B cell (primary cell): ENCODE measurements at regions not wholly inside any gene's neighbourhood (a gene's known extent, or its start where the extent isn't known, plus 50 kb on each side); places are given as distances from the start of the nearest gene placed in this dataset.

ENCODE experiments used
- ATAC-seq: fragments of 200-7000 bp; cut with Tn5 transposase; one replicate; pipeline ENCODE4 v1.10.0; 2021; ENCODE audit warnings: low read depth, mild to moderate bottlenecking, moderate number of reproducible peaks, moderate library complexity
- CTCF ChIA-PET: fragments of 350-600 bp; sonication (Branson Sonifier 250); formaldehyde crosslinking; loops from one replicate; lab custom pipeline; 2021; ENCODE audit warnings: antibody characterized with exemption, inconsistent platforms; lab: Charles Lee
- POLR2A ChIA-PET: fragments of 350-600 bp; sonication (Branson Sonifier 250); formaldehyde crosslinking; loops from one replicate; lab custom pipeline; 2021; ENCODE audit warnings: antibody characterized with exemption; lab: Charles Lee
- DNase-seq: peaks from one replicate; pipeline ENCODE4 v3.0.0; 2013
- H2AFZ ChIP-seq: 2 replicates; pipeline ENCODE4 v1.6.1; 2012; ENCODE audit warnings: mild to moderate bottlenecking, low read depth, low read length; ENCODE audit not compliant: insufficient read depth, poor library complexity, severe bottlenecking
- H3K27ac ChIP-seq, 2 donors: 1 replicate in 1 of 2; 2 replicates in 1 of 2; pipeline ENCODE4 v1.5.1; 2012 to 2013; ENCODE audit warnings: low read length in 2 of 2, mild to moderate bottlenecking in 2 of 2, moderate library complexity in 1 of 2
- H3K27me3 ChIP-seq, 4 experiments: fragments of 200-600 bp in 1 of 4; sonication (generic) in 1 of 4; replicated peaks in 1 of 4; 1 replicate in 2 of 4; 2 replicates in 2 of 4; pipeline versions ENCODE4 v1.6.1 to v1.7.0; 2013 to 2016; ENCODE audit warnings: low read length in 3 of 4, mild to moderate bottlenecking in 2 of 4, mixed read lengths in 1 of 4, moderate library complexity in 1 of 4; ENCODE audit not compliant: insufficient read depth in 4 of 4, control insufficient read depth in 3 of 4; ENCODE audit errors: control extremely low read depth in 1 of 4
- H3K36me3 ChIP-seq, 2 experiments: replicated peaks in 1 of 2; 1 replicate in 1 of 2; 2 replicates in 1 of 2; pipeline versions ENCODE4 v1.6.1 to v1.7.1; 2013; ENCODE audit warnings: low read length in 1 of 2; ENCODE audit not compliant: insufficient read depth in 2 of 2, control insufficient read depth in 1 of 2; ENCODE audit errors: control extremely low read depth in 1 of 2, extremely low read depth in 1 of 2
- H3K4me1 ChIP-seq, 2 donors: fragments of 200-600 bp in 1 of 2; sonication (generic) in 1 of 2; 1 replicate in 1 of 2; 2 replicates in 1 of 2; pipeline versions ENCODE4 v1.5.1 to v1.6.1; 2013 to 2017; ENCODE audit warnings: low read length in 2 of 2; ENCODE audit not compliant: control insufficient read depth in 2 of 2, insufficient read depth in 2 of 2
- H3K4me2 ChIP-seq: replicated peaks from 2 replicates; pipeline ENCODE3; 2012; ENCODE audit warnings: mild to moderate bottlenecking, low read depth, low read length; ENCODE audit not compliant: poor library complexity, severe bottlenecking
- H3K4me3 ChIP-seq, 5 experiments: fragments of 200-600 bp in 1 of 5; sonication (generic) in 1 of 5; 1 replicate in 3 of 5; 2 replicates in 2 of 5; pipeline versions ENCODE4 v1.5.1 to v1.7.0; 2011 to 2016; ENCODE audit warnings: low read length in 4 of 5, mild to moderate bottlenecking in 4 of 5, low read depth in 2 of 5, control low read depth in 1 of 5, moderate library complexity in 1 of 5; ENCODE audit not compliant: insufficient read depth in 1 of 5; ENCODE audit errors: control extremely low read depth in 1 of 5, extremely low read depth in 1 of 5
- H3K79me2 ChIP-seq: fragments of 200-600 bp; sonication (generic); one replicate; pipeline ENCODE4 v1.6.0; 2016; ENCODE audit warnings: low read length; ENCODE audit not compliant: control insufficient read depth, insufficient read depth
- H3K9ac ChIP-seq: fragments of 200-600 bp; sonication (generic); 2 replicates; pipeline ENCODE4 v1.6.1; 2017; ENCODE audit warnings: mild to moderate bottlenecking, low read length, moderate library complexity
- H3K9me3 ChIP-seq, 3 donors: one replicate each; pipeline versions ENCODE4 v1.6.1 to v1.7.1; 2013; ENCODE audit warnings: low read length in 2 of 3; ENCODE audit not compliant: control insufficient read depth in 2 of 3, insufficient read depth in 1 of 3; ENCODE audit errors: control extremely low read depth in 1 of 3
- H4K20me1 ChIP-seq: 2 replicates; pipeline ENCODE4 v1.6.0; 2012; ENCODE audit warnings: mild to moderate bottlenecking, low read length; ENCODE audit not compliant: insufficient read depth, control insufficient read depth, poor library complexity, severe bottlenecking
- H3K27ac Mint-ChIP-seq: one replicate; pipeline ENCODE4 v1.8.0; 2021; ENCODE audit warnings: mixed read lengths
- H3K27me3 Mint-ChIP-seq: one replicate; pipeline ENCODE4 v1.8.0; 2021; ENCODE audit warnings: mixed read lengths
- H3K4me1 Mint-ChIP-seq: one replicate; pipeline ENCODE4 v1.8.0; 2021; ENCODE audit warnings: mixed read lengths
- H3K4me3 Mint-ChIP-seq: one replicate; pipeline ENCODE4 v1.8.0; 2021; ENCODE audit warnings: mixed read lengths
- H3K9me3 Mint-ChIP-seq: one replicate; pipeline ENCODE4 v1.8.0; 2022; ENCODE audit warnings: mixed read lengths; ENCODE audit not compliant: insufficient read depth
- EZH2 ChIP-seq: IDR thresholded peaks from 2 replicates; pipeline ENCODE4 v1.6.1; 2012; ENCODE audit warnings: borderline replicate concordance, low read depth, mild to moderate bottlenecking, moderate library complexity, low read length; ENCODE audit not compliant: insufficient read depth, poor library complexity, severe bottlenecking
- WGBS: methylation state at CpG from one replicate; pipeline ENCODE4 v1.1.5; 2013; ENCODE audit warnings: missing lambda C conversion rate; ENCODE audit not compliant: insufficient coverage; 5-methylcytosine and 5-hydroxymethylcytosine counted together
- intact Hi-C: fragments of 100-400 bp; cut with micrococcal nuclease; formaldehyde crosslinking; loops from one replicate; pipeline ENCODE4 v1.10.0; 2022
- TF ChIP-seq, protein P1 (sequence below): fragments of 200-600 bp; IDR thresholded peaks from one replicate; pipeline ENCODE4 v1.8.0; 2022; ENCODE audit warnings: antibody characterized with exemption, mild to moderate bottlenecking

DNA sequence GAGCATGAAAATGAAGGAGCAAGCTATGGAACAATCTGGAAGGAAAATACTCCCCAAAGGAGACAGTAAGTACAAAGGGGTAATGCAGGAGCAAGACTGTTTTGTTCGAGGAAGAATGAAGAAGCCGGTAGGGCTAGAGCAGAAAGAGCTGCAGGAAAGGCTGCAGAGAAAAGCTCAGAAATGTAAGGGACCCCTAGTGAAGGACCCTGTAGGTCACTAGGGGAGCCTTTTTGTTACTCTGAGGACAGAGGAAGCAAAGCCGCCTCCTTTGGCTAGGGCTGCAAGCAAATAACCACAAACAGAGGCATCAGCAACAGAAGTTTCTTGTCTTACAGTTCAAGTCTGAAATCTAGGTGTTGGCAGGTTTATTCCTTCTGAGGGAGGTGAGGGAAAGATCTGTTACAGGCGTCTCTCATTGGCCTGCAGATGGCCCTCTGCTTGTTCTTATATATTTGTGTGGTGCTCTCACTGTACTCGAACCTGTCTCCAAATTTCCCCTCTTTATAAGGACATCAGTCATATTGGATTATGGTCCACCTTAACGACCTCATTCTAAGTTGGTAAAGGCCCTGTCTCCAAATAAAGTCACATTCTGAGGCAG, 362.3 kb downstream of the COG6 start:
- H3K4me1 Mint-ChIP-seq, result no peaks in the 10 kb centered on the region
- no peak overlapping the region for H3K4me3 ChIP-seq
- H3K36me3 ChIP-seq, result no peaks in the 10 kb centered on the region
- H3K79me2 ChIP-seq, result no peaks in the 10 kb centered on the region
- no peak overlapping the region for H3K27ac ChIP-seq
- no peak overlapping the region for H3K4me3 Mint-ChIP-seq
- no peak overlapping the region for H3K27ac Mint-ChIP-seq
- no peak overlapping the region for H3K9ac ChIP-seq
- H4K20me1 ChIP-seq, result no peaks in the 10 kb centered on the region
- ATAC-seq (no peak), DNase-seq (no peak)
- H3K27me3 ChIP-seq, result no peaks in the 10 kb centered on the region
- H3K9me3 ChIP-seq, result no peaks in the 10 kb centered on the region
- intact Hi-C loops, result no loop called here
- ChIA-PET CTCF (interaction anchor here (0.9 to 1.7 kb wide), 2 partner anchors 71 to 665 kb away, joined by 3 to 4 read pairs; no protein-coding TSS in a partner anchor), POLR2A (no interaction called here)
- H2AFZ ChIP-seq, result no peak overlapping the region
- no peaks in the 10 kb centered on the region for H3K27me3 Mint-ChIP-seq
- no peak for TF ChIP-seq EZH2
- TF ChIP-seq, protein P1, sequence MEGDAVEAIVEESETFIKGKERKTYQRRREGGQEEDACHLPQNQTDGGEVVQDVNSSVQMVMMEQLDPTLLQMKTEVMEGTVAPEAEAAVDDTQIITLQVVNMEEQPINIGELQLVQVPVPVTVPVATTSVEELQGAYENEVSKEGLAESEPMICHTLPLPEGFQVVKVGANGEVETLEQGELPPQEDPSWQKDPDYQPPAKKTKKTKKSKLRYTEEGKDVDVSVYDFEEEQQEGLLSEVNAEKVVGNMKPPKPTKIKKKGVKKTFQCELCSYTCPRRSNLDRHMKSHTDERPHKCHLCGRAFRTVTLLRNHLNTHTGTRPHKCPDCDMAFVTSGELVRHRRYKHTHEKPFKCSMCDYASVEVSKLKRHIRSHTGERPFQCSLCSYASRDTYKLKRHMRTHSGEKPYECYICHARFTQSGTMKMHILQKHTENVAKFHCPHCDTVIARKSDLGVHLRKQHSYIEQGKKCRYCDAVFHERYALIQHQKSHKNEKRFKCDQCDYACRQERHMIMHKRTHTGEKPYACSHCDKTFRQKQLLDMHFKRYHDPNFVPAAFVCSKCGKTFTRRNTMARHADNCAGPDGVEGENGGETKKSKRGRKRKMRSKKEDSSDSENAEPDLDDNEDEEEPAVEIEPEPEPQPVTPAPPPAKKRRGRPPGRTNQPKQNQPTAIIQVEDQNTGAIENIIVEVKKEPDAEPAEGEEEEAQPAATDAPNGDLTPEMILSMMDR, result no peak
- H3K4me2 ChIP-seq, result no peak overlapping the region
- WGBS, result 94% methylated on average over 3 of the region's 6 CpGs
- no peaks in the 10 kb centered on the region for H3K4me1 ChIP-seq
- no peaks in the 10 kb centered on the region for H3K9me3 Mint-ChIP-seq

DNA sequence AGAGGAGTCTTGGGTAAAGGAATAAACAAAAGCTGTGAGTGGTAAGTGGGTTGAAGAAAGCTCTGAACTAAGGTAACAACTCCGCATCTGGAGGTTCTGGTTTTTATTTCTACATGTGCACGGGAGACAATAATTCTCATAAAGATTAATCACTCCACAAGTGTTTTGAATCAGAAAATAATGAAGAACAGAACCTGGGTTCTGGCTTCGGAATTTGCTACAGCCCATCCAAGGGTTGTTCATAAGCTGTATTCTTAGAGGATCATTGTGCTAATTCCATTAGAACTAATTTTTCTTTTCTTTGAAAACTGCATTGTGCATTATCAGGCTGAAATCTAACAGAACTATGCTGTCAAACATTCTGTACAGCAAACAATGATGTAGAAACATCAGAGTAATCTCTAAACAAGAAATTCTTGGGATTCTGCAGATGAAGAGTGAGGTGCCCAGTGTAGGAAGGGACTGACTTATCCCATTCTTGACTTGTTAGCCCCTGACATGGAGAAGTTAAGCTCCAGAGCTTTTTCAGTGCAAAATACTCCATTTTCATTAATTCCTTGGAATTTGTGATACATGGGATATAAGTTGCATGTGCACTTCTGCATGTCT, 368.2 kb downstream of the COG6 start:
- no peaks in the 10 kb centered on the region for H3K36me3 ChIP-seq
- H3K4me2 ChIP-seq, result no peak overlapping the region
- no peaks in the 10 kb centered on the region for H3K9me3 ChIP-seq
- intact Hi-C loops, result no loop called here
- no CpG with 5 or more reads among the region's 3 CpGs for WGBS
- no peak for DNase-seq
- H3K9ac ChIP-seq, result no peak overlapping the region
- no peak overlapping the region for H3K27ac ChIP-seq
- Mint-ChIP-seq H3K9me3 (no peaks in the 10 kb centered on the region), H3K27me3 (peaks cover under 1% of the 10 kb centered on the region), H3K4me1 (peaks cover 12% of the 10 kb centered on the region), H3K4me3 (no peak overlapping the region), H3K27ac (no peak overlapping the region)
- ATAC-seq, result no peak
- TF ChIP-seq, protein P1, result no peak
- TF ChIP-seq EZH2, result no peak
- no peak overlapping the region for H3K4me3 ChIP-seq
- POLR2A ChIA-PET, result no interaction called here
- peaks cover 0 to 4% (median 0%) of the 10 kb centered on the region in 4 experiments for H3K27me3 ChIP-seq
- no peak overlapping the region for H2AFZ ChIP-seq
- H4K20me1 ChIP-seq, result no peaks in the 10 kb centered on the region
- CTCF ChIA-PET, result no interaction called here
- peaks cover 10 to 13% of the 10 kb centered on the region in 2 donors for H3K4me1 ChIP-seq
- H3K79me2 ChIP-seq, result no peaks in the 10 kb centered on the region
